AG09319 (cell line): ENCODE measurements at regions not wholly inside any gene's neighbourhood (a gene's known extent, or its start where the extent isn't known, plus 50 kb on each side); places are given as distances from the start of the nearest gene placed in this dataset.

Experiments used
- DNase-seq: peaks from one replicate; pipeline ENCODE4 v3.0.0-alpha.2; 2010; ENCODE audit warnings: low read depth; ENCODE audit errors: extremely low read depth
- CTCF ChIP-seq: IDR thresholded peaks from 2 replicates; pipeline ENCODE4 v1.5.1; 2011; ENCODE audit warnings: low read depth, mild to moderate bottlenecking, inconsistent platforms, low read length, moderate library complexity

GRCh38 chr4:27338530-27338929 lies 477.9 kb downstream of the STIM2 start:
- no peak for DNase-seq
- TF ChIP-seq CTCF, result no peak

- DNase-seq, result no peak
- TF ChIP-seq CTCF, result no peak
Observed at GRCh38 chr4:27343411-27343810, 482.8 kb downstream of the STIM2 start.

- no peak for TF ChIP-seq CTCF
- DNase-seq, result no peak
Observed at GRCh38 chr4:27350161-27350560, 489.5 kb downstream of the STIM2 start.

GRCh38 chr4:27357283-27357682 lies 496.6 kb downstream of the STIM2 start:
- no peak for DNase-seq
- TF ChIP-seq CTCF, result peak; percentile 35

GRCh38 chr4:27358269-27358668 lies 497.6 kb downstream of the STIM2 start:
- no peak for TF ChIP-seq CTCF
- no peak for DNase-seq

GRCh38 chr4:27360131-27360530 lies 499.5 kb downstream of the STIM2 start:
- DNase-seq, result no peak

GRCh38 chr4:27360790-27361267 lies 500.2 kb downstream of the STIM2 start:
- no peak for DNase-seq
- TF ChIP-seq CTCF, result no peak

More at GRCh38 chr4:27360131-27360530, 499.5 kb downstream of the STIM2 start:
- TF ChIP-seq CTCF, result no peak
